ENCODE measurements at regions not wholly inside any gene's neighbourhood (a gene's known extent, or its start where the extent isn't known, plus 50 kb on each side); places are given as distances from the start of the nearest gene placed in this dataset.
"Not testable (repeated sequence)": the region's sequence is repeated elsewhere in the genome, so short reads cannot be mapped to it uniquely, and the experiment has no call there.

DNA sequence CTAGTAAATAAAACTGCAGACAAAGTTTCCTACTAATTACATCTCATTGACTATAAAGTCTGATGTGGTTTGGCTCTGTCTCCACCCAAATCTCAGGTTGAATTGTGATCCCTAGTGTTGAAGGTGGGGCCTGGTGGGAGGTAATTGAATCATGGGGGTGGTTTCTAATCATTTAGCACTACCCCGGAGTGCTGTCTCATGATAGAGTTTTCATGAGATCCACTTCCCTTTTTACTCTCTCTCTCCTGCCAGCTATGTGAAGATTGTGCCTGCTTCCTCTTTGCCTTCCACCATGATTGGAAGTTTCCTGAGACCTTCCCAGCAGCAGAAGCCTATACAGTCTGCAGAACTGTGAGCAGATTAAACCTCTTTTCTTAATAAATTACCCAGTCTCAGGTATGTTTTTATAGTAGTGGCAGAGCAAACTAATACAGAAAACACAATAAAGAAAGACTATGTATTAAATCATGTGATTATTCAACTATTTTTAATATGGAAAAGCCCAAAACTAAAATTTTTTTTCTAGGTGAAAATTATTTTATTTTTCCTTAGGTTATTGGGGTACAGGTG is 232.1 kb downstream of the FZD1 start:
- Histone ChIP-seq H3K27ac (ENCODE audit: low read length) (no peak overlapping the region), H3K4me3 (ENCODE audit: low read depth in 2 of 2, low read length in 2 of 2) (no peak overlapping the region), H3K4me1 (ENCODE audit: control insufficient read depth, insufficient read depth, low read length) (no peaks in the 10 kb centered on the region), H3K36me3 (ENCODE audit: control insufficient read depth, insufficient read depth, low read length) (no peaks in the 10 kb centered on the region), H3K9me3 (ENCODE audit: control insufficient read depth, insufficient read depth, low read depth, low read length) (no peaks in the 10 kb centered on the region), H3K27me3 (ENCODE audit: control insufficient read depth, insufficient read depth, low read length) (no peaks in the 10 kb centered on the region)
- no peak for TF ChIP-seq SIN3A (IDR thresholded peaks at IDR 0.05; ENCODE audit: borderline replicate concordance, insufficient read depth, low read depth, low read length)
- TF ChIP-seq POLR2AphosphoS5 (IDR thresholded peaks at IDR 0.05; ENCODE audit: low read depth, low read length): no peak
- TF ChIP-seq CTCF (IDR thresholded peaks at IDR 0.05): no peak
- no peak for TF ChIP-seq REST (IDR thresholded peaks at IDR 0.05; ENCODE audit: insufficient read depth in 1 of 2, low read depth in 2 of 2, low read length in 1 of 2)
- TF ChIP-seq TCF7L2 (IDR thresholded peaks at IDR 0.05; ENCODE audit: low read depth, low read length): no peak
- ChIA-PET CTCF (no interaction called here), POLR2A (no interaction called here)
- intact Hi-C loops (cut with micrococcal nuclease; ENCODE audit: unreplicated experiment) (no loop called here), in situ Hi-C loops (cut with HindIII; ENCODE audit: low pct_unique_long_range_greater_than_20kb, low sequenced_read_pairs) (no loop called here)
- BruUV-seq (replicated peaks): no TSS peak
- ATAC-seq (no peak), DNase-seq (ENCODE audit: low read depth, low spot score) (no peak)

DNA sequence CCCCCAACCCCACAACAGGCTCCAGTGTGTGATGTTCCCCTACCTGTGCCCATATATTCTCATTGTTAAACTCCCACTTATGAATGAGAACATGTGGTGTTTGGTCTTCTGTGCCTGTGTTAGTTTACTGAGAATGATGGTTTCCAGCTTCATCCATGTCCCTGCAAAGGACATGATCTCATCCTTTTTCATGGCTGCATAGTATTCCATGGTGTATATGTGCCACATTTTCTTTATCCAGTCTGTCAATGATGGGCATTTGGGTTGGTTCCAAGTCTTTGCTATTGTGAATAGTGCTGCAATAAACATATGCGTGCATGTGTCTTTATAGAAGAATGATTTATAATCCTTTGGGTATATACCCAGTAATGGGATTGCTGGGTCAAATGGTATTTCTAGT is 233.0 kb downstream of the FZD1 start:
- in situ Hi-C loops (cut with HindIII; ENCODE audit: low pct_unique_long_range_greater_than_20kb, low sequenced_read_pairs); H3K27ac ChIP-seq (ENCODE audit: low read length); POLR2A ChIA-PET; intact Hi-C loops (cut with micrococcal nuclease; ENCODE audit: unreplicated experiment); H3K4me1 ChIP-seq (ENCODE audit: control insufficient read depth, insufficient read depth, low read length); BruUV-seq (replicated peaks); ATAC-seq; H3K4me3 ChIP-seq (ENCODE audit: low read depth in 2 of 2, low read length in 2 of 2); H3K27me3 ChIP-seq (ENCODE audit: control insufficient read depth, insufficient read depth, low read length); H3K36me3 ChIP-seq (ENCODE audit: control insufficient read depth, insufficient read depth, low read length); DNase-seq (ENCODE audit: low read depth, low spot score); CTCF ChIA-PET; H3K9me3 ChIP-seq (ENCODE audit: control insufficient read depth, insufficient read depth, low read depth, low read length): not testable (repeated sequence)

DNA sequence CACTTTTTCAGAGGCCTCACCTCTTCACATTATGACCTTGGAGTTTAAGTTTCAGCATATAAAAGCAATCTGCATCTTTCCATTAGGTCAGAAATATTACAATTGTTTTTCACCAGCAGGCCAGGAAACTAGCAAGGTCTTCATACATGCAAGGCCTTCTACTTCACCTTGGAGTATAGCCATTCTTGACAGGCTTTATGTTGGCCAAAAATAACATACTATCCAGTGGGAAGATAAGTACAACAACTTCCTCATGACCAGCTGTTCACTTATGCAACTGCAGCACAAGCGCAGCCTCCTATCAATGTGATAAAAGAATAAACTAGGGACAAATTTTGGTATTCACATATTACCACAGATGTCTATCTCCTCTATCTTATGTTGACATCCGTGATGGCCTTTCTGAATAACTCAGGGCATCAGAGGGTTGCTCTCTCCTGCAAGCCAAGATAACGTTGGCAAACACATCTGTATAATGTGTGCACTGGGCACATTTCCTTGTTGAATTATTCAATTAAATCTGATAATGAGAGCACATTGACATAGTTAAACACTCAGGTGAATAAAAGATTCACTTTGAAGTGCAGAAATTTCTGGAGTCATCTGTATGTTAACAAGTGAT is 239.8 kb downstream of the FZD1 start:
- ATAC-seq (no peak), DNase-seq (ENCODE audit: low read depth, low spot score) (no peak)
- H3K4me3 ChIP-seq (ENCODE audit: low read depth in 2 of 2, low read length in 2 of 2): no peak overlapping the region
- H3K9me3 ChIP-seq (ENCODE audit: control insufficient read depth, insufficient read depth, low read depth, low read length): no peaks in the 10 kb centered on the region
- no peaks in the 10 kb centered on the region for H3K4me1 ChIP-seq (ENCODE audit: control insufficient read depth, insufficient read depth, low read length)
- BruUV-seq (replicated peaks): no TSS peak
- no peaks in the 10 kb centered on the region for H3K36me3 ChIP-seq (ENCODE audit: control insufficient read depth, insufficient read depth, low read length)
- H3K27ac ChIP-seq (ENCODE audit: low read length): no peak overlapping the region
- intact Hi-C loops (cut with micrococcal nuclease; ENCODE audit: unreplicated experiment): no loop called here
- TF ChIP-seq TCF7L2 (IDR thresholded peaks at IDR 0.05; ENCODE audit: low read depth, low read length): no peak
- no peak for TF ChIP-seq REST (IDR thresholded peaks at IDR 0.05; ENCODE audit: insufficient read depth in 1 of 2, low read depth in 2 of 2, low read length in 1 of 2)
- no peak for TF ChIP-seq CTCF (IDR thresholded peaks at IDR 0.05)
- TF ChIP-seq SIN3A (IDR thresholded peaks at IDR 0.05; ENCODE audit: borderline replicate concordance, insufficient read depth, low read depth, low read length): no peak
- TF ChIP-seq POLR2AphosphoS5 (IDR thresholded peaks at IDR 0.05; ENCODE audit: low read depth, low read length): no peak
- no peaks in the 10 kb centered on the region for H3K27me3 ChIP-seq (ENCODE audit: control insufficient read depth, insufficient read depth, low read length)
- in situ Hi-C loops (cut with HindIII; ENCODE audit: low pct_unique_long_range_greater_than_20kb, low sequenced_read_pairs): no loop called here
- ChIA-PET POLR2A (no interaction called here), CTCF (no interaction called here)

Data from Panc1 (cell line).